ENCODE measurements at regions not wholly inside any gene's neighbourhood (a gene's known extent, or its start where the extent isn't known, plus 50 kb on each side); places are given as distances from the start of the nearest gene placed in this dataset.

- TF ChIP-seq CTCF (IDR thresholded peaks at IDR 0.05; ENCODE audit: insufficient read depth, low read depth, low read length) = no peak
- TF ChIP-seq EZH2 (IDR thresholded peaks at IDR 0.05; ENCODE audit: insufficient read depth, low read length) = no peak
Measured at GRCh38 chr2:240250150-240250984, 109.9 kb upstream of the OTOS start.

Measured in astrocyte (in vitro differentiated cells and primary cell).